Right hindlimb (tissue), 1 donor: ENCODE measurements at regions not wholly inside any gene's neighbourhood (a gene's known extent, or its start where the extent isn't known, plus 50 kb on each side); places are given as distances from the start of the nearest gene placed in this dataset.

Experiments
- DNase-seq: peaks from one replicate; pipeline ENCODE4 v3.0.0-alpha.2; 2018

DNA sequence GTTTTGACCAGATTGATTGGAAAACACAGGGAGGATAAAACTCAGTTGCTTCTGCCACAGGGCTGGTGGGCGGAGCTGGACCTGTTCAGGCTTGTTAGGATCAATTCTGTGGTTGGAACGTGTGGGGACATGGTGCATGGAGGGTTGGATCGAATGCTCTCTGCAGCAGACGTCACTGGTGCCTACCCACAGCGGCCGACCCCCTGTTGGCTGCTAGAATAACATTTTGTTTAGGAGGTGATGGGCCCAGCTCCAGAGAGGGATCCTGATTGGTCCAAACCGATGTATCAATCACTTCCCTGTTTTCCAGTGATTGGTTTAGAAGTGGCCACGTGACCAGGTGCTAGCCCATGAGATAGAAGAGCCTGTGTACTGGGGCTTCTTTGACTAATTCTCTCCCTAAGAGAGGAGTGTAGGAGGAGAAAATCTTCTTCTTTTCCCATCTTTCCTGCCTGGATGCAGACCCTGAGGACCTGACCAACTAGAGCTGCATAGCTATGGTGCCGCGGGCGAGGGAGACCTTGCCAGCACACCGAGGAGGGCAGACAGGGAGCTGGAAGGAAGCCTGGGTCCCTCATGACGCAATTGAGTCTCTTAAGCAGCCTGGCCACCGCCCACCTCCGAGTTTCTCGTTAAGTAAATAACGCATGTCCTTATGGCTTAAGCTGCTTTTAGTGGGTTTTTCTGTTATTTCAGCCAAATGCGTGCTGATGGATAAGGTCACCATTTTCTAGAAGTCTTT is 163.5 kb downstream of the AACS start:
- no peak for DNase-seq

DNA sequence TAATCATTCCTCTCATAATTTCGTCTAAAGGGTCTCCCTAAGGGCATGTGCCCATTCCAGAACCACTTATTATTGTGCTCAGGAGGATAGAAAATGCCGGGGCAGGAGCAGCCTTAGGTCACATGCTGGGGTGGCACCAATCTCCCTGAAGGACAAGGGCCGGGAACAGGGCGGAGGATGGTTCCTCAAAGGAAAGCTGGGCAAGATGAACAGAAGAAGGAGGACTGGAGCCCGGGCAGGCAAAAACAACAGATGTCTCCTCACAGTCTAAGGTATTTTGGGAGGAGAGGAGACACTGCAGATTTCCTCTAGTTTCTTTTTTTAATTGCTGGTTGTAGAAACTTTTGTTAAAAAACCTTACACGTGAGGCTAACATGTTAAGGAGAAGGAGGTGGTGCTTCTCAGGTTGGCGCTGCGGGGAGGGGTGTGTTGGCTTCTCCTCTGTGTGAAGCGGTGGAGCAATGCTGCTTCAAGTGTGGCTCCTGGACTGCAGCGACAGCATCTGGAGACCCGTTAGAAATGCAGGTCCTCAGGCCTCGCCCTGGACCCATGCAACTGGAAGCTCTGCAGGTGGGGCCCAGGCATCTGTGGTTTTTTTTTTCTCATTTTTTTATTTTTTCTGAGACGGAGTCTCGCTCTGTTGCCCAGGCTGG is 164.8 kb downstream of the AACS start:
- DNase-seq, result no peak

DNA sequence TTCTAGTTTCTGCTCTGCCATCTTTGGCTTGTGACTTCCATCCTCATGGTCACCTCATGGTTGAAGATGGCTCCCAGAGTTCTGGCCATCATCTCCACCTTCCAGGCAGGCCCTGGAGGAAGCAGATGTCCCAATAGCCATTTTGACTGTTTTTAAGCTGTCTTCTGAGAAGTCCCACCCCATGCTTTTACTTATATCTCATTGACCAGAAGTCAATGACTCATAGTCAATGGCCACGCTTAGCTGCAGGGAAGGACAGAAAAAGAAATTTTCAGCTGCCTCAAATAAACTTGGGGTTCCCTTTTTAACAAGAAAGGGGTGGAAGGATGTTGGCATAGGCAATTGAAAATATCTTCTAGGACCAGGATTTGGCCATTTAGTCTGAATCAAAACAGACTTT is 168.1 kb downstream of the AACS start:
- no peak for DNase-seq

DNA sequence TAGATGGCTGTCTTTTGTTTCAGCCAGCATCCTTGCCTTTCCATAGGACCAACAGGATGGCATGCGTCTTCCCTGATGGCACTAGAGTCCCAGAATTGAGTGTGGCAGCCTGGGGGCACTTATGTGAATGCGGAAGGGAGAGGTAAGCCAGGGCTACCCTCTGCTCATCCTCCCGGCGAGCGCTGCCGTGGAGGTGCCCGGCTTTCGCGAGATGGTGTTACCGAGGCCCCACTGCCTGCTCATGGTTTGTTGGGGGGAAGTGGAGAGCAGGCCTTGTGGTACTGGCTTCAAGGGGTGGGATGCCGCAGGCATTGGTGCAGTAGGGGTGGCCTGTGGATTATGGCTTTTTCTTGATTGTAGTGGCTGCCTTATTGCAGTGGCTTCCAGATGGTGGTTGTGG is 174.3 kb downstream of the AACS start:
- DNase-seq, result no peak

DNA sequence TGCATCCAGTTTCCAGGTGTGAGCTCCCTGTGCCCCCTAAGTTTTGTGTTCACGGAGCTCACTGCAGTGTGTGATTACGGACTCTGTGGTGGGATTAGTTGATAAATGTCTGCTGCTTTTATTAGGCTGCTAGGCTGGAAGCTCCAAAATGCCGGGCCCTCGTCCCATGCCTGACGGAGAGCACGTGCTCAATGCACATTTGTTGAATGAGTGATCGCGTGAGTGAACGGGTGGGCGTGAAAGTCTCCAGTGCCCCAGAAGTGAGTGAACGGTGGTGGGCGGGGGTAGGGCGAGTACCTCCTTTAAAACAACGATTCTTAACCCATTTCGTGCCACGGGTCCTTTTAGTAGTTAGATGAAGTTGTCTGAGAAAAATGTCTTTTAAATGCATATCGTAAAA is 175.5 kb downstream of the AACS start:
- no peak for DNase-seq

DNA sequence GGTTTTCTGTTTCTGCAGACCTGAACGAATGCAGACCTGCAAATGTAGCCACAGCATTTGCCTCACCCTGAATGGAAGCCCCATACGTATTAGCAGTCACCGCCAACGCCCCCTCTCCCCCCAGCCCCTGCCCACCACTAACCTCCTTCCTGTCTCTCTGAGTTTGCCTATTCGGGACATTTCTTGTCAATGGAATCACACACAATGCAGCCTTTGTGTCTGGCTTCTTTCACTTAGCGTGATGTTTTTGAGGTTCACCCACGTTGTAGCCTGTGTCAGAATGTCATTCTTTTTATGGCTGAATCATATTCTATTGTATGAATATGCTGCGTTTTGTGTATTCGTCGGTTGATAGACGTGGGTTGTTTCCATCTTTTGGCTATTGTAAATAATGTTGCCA is 178.6 kb downstream of the AACS start:
- no peak for DNase-seq

DNA sequence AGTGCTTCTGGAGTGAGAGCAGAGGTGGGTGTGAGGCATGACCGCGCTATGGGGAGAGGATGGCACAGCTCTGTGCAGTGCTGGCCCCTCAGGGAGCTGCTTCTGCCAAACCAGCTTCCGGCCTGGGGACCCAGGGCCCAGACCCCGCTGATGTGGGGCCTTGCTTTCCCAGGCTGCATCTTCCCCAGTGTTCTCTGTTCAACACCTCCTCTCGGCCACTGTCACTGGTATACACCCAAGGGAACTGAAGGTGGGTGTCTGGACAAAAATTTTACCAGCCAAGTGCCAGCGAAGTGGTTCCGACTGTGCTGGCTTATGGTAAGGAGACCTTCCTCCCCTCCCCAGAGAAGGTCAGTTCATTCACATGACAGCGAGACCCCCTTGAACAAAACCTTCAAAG is 179.1 kb downstream of the AACS start:
- no peak for DNase-seq

DNA sequence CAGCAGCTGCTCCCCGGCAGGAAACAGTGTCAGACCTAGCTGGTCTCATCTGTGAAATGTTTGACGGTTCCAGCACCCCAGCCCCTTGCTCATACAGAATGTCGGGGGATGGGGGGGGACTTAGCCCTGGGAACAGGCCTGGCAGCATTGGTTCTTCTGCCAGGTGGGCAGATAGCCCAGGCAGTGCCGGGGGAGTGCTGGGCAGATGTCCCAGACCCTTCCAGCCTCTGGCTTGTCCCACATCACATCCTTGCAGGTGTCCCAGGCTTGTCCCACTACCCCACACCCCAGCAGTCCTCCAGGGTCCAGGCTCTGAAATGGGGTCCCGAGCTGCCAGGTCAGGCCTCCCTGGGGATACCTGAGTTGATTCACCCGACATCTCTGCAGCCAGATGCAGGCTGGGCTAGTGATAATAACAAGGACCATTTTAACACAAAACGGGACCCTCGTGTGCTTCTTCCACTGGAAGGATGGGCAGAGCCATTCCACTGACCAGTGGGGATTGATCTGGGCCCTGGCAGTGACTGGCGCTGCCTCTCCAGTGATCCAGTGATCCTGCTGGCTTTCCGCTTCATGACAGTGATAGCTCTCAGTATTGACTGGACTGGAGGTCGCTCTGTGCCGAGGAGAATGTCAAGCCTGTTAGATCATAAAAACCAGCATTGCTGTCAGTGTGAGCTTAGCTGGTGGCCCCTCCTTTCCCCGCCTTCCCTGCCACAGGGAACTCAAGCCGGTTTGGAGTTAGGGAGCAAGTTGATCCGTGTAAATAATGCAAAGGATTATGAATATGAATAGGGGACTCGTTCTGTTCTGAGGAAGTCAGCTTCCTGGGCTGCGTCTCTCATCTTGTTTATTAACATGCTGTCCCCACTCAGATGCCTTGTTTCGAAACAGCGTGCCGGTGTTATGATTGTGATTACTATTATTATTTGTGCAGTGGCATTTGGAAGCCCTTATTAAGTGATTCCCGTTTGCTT is 180.6 kb downstream of the AACS start:
- no peak for DNase-seq

DNA sequence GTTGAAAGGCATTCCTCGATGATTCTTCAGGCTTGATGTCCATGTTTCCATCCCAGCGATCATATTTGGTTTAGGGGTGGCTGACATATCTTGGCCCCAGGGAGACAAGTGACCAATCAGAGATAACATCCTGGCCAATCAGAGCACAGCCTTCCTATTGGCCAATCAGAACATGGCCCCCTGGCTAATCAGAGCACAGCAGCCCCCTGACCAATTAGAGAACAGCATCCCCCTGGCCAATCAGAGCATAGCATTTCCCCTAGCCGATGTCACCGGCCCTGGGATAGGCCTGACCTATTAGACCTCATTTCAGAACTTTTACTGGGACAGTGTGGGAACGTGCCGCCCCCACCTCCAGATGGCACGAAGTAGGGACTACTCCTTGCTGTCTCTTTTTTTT is 182.2 kb downstream of the AACS start:
- no peak for DNase-seq

DNA sequence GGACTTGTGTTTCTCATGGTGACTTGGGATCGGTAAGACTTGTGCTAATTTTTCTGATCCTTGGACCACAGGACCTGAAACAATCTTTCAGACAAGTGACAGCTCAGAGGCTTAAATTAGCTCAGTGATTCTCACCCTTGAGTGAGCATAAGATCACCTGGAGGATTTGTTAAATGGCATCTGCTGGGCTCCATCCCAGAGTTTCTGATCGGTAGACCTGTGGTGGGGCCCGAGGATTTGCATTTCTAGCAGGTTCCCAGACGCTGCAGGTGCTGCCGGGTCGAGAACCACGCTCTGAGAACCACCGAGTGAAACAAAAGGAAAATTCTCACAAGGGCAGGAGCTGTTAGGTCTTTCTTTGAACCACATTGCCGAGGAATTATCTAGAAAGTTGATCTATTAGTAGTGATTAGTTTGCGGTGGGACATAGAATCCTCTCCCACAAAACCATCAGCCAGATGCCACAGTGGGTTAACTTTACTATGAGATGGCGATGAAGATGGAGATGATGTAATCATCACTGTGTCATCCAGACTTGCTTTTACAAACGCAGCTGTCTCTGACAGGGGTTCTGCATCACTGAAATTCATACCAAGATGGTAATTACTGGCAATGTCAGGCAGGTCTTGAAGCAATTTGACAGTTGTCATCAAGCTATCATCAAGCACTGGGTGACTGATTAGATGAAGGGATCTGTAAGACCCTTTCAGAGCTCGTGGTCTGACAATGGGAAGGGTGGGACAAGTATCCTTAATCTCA is 184.0 kb downstream of the AACS start:
- DNase-seq, result no peak

DNA sequence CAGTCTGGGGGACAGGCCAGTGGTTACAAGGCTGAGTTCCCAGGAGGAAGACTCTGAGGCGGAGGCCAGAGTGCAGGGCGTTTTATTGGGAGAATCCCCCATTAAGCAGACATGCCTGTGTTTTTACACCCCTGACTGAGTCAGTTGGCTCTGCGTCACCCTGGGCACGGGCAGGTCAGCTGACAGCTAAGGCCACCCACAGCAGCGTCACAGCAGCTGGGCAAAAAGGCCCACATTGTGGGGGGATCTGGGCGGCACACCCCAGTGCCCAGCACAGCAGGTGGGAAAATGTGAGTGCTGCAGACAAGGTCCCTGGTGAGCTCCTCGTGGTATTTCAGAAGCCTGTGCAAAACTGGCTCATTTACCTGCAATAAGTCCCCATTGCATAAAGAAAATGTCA is 184.7 kb downstream of the AACS start:
- no peak for DNase-seq

DNA sequence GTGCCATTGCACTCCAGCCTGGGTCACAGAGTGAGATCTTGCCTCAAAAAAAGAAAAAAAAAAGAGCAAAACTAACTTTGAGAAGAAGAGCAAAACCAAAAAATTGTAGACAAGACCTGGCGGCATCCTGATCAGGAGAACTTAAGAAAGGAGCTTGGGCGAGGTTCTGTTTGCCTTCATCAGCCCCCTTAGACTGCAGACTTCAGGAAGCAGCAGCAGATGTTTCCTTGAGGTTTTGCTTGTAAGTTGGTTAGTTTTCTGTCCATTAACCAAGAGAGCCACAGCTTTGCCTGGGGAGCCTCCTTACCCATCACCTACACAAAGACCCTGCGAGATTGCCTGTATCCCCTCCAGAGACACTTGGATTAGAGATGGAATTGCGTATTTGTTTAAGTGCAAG is 189.0 kb downstream of the AACS start:
- DNase-seq, result no peak

DNA sequence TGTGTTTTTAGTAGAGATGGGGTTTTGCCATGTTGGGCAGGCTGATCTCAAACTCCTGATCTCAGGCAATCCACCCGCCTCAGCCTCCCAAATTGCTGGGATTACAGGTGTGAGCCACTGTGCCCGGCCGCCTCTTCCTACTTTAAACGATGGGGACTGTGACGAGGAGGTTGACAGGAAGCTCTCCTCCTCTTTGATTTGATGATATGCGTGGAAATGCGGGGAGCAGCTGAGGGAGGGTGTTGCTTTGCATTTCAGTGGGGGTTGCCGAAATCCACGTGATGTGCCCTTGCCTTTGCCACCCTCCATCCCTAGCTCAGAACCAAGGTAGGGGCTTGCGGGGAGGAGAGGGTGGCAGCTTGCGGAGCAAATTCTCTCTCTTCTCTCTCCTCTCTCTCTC is 189.6 kb downstream of the AACS start:
- no peak for DNase-seq

DNA sequence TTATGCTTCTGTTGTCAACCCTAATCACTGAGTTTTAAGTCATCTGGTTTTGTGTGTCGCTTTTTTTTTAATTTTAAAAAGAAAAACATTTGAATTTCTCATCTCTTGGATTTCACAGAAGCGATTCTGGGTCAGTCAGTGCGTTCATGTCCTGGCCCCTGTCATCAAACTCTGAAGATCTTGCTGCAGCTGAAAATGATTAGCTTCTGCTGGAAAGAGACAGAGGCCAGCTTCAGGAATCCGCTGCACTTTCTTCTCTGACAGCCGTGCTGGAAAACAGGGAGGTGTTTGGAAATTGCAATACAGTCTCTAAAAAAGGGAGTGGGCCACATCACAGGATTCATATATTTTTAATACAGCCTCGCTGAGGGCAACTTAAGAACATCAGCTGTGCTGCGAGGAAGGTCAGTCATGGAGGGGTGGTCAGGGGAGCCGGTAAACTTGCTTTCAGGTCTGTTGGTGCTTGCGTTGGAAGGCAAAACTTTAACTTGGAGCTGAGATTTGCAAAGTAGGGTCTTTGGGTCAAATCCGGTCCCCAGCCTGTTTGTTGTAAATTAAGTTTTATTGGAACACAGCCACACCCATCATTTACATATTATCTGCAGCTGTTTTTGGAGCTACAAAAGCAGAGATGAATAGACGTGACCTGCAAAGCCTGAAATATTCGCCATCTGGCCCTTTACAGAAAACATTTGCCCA is 190.8 kb downstream of the AACS start:
- DNase-seq, result no peak

DNA sequence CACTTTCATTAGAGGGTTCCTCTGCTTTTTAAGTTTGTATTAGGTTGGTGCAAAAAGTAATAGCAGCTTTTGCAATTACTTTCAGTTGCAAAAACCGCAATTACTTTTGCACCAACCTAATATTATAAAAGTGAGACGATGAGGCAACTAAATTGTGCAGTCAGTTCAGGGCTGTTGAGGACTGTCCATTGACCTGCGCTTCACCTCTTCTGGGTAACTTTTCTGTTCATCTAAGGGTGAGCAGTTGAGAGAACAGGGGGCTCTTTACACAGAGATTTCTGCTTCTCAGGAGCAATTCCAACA is 191.3 kb downstream of the AACS start:
- no peak for DNase-seq

DNA sequence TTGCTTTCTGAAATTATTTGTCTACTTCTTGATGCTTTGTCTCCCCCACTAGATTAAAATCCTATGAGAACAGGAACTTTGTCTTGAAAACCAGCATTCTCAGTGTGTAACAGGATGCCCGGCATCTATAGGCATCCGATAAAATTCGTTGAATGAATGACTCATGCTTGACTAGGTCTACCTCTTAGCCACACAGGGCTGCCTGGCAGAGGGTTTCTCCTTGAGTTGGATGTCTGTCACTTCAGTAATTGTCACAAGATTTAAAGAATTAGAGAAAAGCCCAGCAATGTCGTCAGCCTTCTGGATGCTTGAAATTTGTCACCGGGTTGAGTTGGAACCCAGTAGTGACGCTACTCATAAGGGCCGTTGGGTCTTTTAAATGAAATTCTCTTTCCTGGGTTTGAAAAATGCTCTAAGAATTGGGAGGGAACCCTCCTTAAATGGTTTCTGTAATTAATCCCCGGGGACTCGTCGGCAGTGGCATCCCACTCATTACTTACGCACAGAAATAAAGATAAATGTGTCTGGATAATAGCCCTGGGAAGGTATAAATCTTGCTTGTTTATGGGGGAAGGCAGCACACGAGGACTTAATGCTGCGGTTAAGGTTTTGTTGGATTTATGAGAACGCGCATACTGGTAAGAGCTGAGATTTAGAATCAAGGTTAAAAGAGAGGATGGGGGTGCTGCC is 194.1 kb downstream of the AACS start:
- no peak for DNase-seq

DNA sequence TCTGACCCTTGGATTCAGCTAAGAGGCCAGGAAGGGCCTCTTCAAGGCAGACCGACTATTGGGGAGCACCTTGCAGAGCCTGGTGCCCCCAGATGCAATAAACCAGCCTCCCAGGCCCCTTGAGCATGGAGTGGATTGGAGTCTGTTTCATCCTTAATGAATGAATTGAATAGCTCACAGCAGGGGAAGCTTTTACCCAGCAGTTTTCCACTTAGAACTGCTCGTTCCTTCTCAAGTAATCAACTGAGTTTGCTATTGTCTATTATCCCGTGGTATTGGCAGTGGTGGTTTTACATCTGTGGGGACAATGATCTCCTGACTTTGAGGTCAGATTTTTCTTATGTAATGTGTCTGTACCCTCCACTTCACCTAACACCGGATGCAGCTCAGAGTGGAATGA is 197.6 kb downstream of the AACS start:
- DNase-seq, result no peak

DNA sequence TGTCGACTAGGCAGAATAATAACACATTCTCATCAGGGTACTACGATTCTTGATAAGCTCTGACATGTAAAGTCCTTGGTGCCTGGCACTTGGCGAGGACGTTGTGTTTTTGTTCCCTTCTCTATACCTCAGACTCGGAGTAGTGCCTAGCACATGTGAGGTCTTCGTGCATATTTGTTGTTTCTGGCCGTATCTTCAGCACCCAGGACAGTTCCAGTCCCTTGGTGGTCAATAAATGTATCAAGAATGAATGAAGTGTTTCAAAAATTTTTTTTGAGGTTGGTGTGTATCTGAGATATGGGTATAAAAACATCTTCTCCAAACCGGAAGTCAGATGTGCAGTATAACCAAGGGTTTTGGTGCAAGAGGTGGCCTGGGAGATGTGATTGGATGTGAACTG is 198.2 kb downstream of the AACS start:
- DNase-seq, result no peak

DNA sequence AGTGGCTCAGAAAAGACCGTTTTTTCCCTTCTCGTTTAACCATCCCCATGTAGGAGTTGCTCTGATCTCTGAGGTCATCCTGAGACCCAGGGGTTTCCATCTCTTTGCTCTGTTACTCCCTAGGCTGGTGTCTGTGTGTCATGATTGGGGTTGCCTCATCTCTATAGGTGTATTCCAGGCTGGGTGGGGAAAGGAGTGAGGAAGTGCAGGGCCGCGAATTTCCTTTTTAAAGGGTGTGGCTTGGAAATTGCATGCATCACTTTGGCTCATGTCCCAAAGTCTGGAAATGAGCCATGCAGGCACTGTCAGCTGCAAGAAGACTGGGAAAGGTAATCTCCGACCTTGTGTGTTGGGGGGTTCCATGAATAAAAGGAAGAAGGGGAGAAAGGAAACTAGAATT is 201.9 kb downstream of the AACS start:
- DNase-seq, result no peak

DNA sequence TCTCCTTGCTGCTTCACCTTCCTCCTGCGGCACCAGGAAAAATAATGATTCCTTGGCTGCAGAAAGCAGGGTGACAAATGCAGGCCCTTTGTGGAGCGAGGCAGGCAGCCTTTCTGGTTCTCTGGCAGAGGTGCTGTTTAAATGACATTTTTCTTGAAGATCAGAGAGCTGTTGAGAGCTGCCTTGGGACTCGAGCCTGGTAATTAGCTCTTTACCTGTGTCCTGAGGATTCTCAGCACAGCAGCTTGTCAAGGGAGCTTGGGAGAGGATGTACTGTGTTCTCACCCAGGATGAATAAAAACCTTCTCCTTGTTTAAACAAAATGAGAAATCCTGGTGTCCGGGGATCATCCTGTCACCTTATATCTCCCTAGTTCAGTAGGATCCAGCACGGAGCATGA is 204.0 kb downstream of the AACS start:
- DNase-seq, result no peak

DNA sequence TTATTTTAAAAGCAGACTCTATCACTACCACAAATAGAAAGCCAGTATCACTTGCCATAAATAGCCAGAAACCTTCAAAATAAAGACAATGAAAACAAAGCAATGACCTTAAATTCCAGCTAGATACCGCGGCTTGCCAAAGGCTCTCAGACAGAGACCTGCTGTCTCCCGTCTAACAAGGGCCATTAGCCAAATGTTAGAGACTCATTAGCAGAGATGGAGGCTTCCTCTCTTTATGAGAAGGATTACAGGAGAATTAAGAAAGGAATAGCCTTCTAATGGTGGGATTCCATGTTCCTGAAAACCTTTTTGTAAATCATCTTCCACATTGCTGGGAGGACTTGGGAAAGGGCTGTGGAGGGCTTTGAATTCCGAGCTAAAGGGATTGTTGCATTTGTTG is 206.7 kb downstream of the AACS start:
- no peak for DNase-seq

DNA sequence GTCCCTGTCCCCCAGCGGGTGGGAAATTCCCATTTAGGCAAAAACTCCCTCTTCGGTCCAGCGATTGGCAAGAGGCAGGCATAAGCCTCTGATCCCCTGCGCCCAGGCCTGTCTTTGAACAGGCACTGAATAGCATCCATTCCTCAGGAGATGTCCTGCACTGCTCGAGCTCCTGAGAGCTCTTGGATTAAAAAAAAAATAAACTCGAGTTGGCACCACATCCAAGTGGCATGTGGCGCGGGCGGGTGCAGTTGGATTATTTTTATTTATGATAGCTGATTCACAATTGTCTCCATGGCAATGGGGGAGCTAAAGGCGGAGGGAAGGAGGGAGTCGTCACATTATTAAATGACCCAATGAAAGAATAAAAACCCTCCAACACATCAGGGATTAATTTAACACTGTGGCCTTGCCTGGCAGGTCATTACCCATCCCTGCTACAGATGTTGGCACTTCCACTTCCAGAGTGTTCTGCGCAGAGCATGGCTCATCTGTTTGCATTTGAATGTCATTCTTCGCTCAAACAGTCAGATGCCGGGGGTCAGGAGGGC is 207.2 kb downstream of the AACS start:
- DNase-seq, result no peak
